Upper lobe of left lung (tissue), 4 donors: ENCODE measurements at regions not wholly inside any gene's neighbourhood (a gene's known extent, or its start where the extent isn't known, plus 50 kb on each side); places are given as distances from the start of the nearest gene placed in this dataset.

Experiments used
- EP300 ChIP-seq, 4 donors: sonication (generic); formaldehyde crosslinking; IDR thresholded peaks; one replicate each; pipeline ENCODE4 v1.5.1; 2017; ENCODE audit warnings: antibody characterized with exemption in 4 of 4, control low read depth in 2 of 4
- TF ChIP-seq, protein P1 (sequence below), 6 experiments: fragments of 450-650 bp in 4 of 6; fragments of 200-600 bp in 2 of 6; sonication (generic) in 2 of 6; IDR thresholded peaks; one replicate each; pipeline ENCODE4 v1.5.1; 2016 to 2019; ENCODE audit warnings: antibody characterized with exemption in 6 of 6

DNA sequence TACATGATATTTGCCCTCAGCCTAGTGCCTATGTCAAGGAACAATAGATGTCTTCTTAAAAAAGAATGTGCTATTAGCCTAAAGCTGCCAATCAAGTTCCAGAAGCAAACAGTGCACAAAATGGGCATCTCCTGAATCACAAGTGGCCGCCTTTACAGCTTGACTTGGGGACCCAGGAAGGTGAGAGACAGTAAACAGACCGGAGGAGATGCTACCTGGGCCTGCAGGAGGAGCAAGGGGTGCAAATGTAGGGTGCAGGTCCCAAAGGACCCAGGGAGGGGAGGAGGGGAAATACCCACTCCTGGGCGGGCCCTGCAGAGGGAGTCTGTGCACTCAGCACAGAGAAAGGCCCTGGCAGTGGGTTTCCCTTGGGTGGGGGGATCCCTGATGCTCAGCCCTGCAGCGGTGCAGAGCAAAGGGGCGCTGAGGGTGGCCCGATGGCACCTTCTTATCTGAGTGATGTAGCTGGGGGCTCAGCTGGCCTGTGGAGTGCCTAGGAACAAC is 147.7 kb downstream of the WDR11 start:
- TF ChIP-seq, protein P1, sequence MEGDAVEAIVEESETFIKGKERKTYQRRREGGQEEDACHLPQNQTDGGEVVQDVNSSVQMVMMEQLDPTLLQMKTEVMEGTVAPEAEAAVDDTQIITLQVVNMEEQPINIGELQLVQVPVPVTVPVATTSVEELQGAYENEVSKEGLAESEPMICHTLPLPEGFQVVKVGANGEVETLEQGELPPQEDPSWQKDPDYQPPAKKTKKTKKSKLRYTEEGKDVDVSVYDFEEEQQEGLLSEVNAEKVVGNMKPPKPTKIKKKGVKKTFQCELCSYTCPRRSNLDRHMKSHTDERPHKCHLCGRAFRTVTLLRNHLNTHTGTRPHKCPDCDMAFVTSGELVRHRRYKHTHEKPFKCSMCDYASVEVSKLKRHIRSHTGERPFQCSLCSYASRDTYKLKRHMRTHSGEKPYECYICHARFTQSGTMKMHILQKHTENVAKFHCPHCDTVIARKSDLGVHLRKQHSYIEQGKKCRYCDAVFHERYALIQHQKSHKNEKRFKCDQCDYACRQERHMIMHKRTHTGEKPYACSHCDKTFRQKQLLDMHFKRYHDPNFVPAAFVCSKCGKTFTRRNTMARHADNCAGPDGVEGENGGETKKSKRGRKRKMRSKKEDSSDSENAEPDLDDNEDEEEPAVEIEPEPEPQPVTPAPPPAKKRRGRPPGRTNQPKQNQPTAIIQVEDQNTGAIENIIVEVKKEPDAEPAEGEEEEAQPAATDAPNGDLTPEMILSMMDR (IDR thresholded peaks at IDR 0.05): no peak
- no peak for TF ChIP-seq EP300 (IDR thresholded peaks at IDR 0.05)
